ENCODE measurements at regions not wholly inside any gene's neighbourhood (a gene's known extent, or its start where the extent isn't known, plus 50 kb on each side); places are given as distances from the start of the nearest gene placed in this dataset.

GRCh38 chr13:74003374-74003773 lies 130.8 kb downstream of the KLF12 start:
- Mint-ChIP-seq H3K9me3 (ENCODE audit: unreplicated experiment) (no peaks in the 10 kb centered on the region), H3K4me1 (ENCODE audit: insufficient read depth, unreplicated experiment) (peaks cover 17% of the 10 kb centered on the region), H3K36me3 (ENCODE audit: insufficient read depth, unreplicated experiment) (no peaks in the 10 kb centered on the region), H3K27me3 (ENCODE audit: insufficient read depth, unreplicated experiment) (no peaks in the 10 kb centered on the region), H3K27ac (ENCODE audit: low read depth, unreplicated experiment) (no peak overlapping the region), H3K4me3 (ENCODE audit: unreplicated experiment) (no peak overlapping the region)
- intact Hi-C loops (cut with micrococcal nuclease) = no loop called here
- no peak for DNase-seq (ENCODE audit: unreplicated experiment)
- BruUV-seq (replicated peaks) = no TSS peak
- no peak for TF ChIP-seq CTCF (IDR thresholded peaks at IDR 0.05; ENCODE audit: unreplicated experiment)
- ChIA-PET CTCF (interaction anchor here (0.7 kb wide), 1 partner anchor 9 kb away, joined by 4 read pairs; no protein-coding TSS in a partner anchor), POLR2A (interaction anchor here (0.5 to 1.3 kb wide), 2 partner anchors 9 to 131 kb away, joined by 3 to 4 read pairs; no protein-coding TSS in a partner anchor)

DNA sequence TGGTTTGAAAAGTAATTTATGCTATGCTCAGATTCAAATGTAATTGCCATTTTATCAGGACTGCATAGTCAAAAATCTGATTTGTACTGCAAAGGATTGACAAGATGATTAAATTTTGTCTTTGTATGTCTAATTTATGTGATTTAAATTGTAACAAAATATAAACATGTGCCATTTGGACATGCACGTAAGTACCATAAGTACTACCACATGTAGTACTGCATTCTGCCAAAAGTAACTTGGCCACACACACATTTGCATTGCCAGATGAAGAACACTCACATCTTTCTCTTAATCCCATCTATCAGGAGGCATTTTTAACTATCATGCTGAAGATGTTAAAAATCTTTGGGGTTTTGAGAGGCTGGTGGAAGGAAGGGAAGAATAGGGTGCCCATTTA lies 133.3 kb downstream of the KLF12 start:
- intact Hi-C loops (cut with micrococcal nuclease) = no loop called here
- no peaks in the 10 kb centered on the region for H3K9me3 Mint-ChIP-seq (ENCODE audit: unreplicated experiment)
- no peak for DNase-seq (ENCODE audit: unreplicated experiment)
- H3K36me3 Mint-ChIP-seq (ENCODE audit: insufficient read depth, unreplicated experiment) = no peaks in the 10 kb centered on the region
- no peaks in the 10 kb centered on the region for H3K27me3 Mint-ChIP-seq (ENCODE audit: insufficient read depth, unreplicated experiment)
- no peak overlapping the region for H3K4me3 Mint-ChIP-seq (ENCODE audit: unreplicated experiment)
- H3K27ac Mint-ChIP-seq (ENCODE audit: low read depth, unreplicated experiment) = no peak overlapping the region
- BruUV-seq (replicated peaks) = no TSS peak
- TF ChIP-seq CTCF (IDR thresholded peaks at IDR 0.05; ENCODE audit: unreplicated experiment) = no peak
- ChIA-PET POLR2A (no interaction called here), CTCF (no interaction called here)
- H3K4me1 Mint-ChIP-seq (ENCODE audit: insufficient read depth, unreplicated experiment) = peaks cover 11% of the 10 kb centered on the region

- intact Hi-C loops (cut with micrococcal nuclease) = no loop called here
- POLR2A ChIA-PET = no interaction called here
- no peaks in the 10 kb centered on the region for H3K9me3 Mint-ChIP-seq (ENCODE audit: unreplicated experiment)
- H3K36me3 Mint-ChIP-seq (ENCODE audit: insufficient read depth, unreplicated experiment) = no peaks in the 10 kb centered on the region
- TF ChIP-seq CTCF (IDR thresholded peaks at IDR 0.05; ENCODE audit: unreplicated experiment) = no peak
- no peak for DNase-seq (ENCODE audit: unreplicated experiment)
- no peak overlapping the region for H3K27ac Mint-ChIP-seq (ENCODE audit: low read depth, unreplicated experiment)
- peaks cover 11% of the 10 kb centered on the region for H3K4me1 Mint-ChIP-seq (ENCODE audit: insufficient read depth, unreplicated experiment)
- no peaks in the 10 kb centered on the region for H3K27me3 Mint-ChIP-seq (ENCODE audit: insufficient read depth, unreplicated experiment)
- no peak overlapping the region for H3K4me3 Mint-ChIP-seq (ENCODE audit: unreplicated experiment)
- CTCF ChIA-PET = no interaction called here
- BruUV-seq (replicated peaks) = no TSS peak
Measured at GRCh38 chr13:73998631-73999030, 135.6 kb downstream of the KLF12 start.

- H3K36me3 Mint-ChIP-seq (ENCODE audit: insufficient read depth, unreplicated experiment) = no peaks in the 10 kb centered on the region
- TF ChIP-seq CTCF (IDR thresholded peaks at IDR 0.05; ENCODE audit: unreplicated experiment) = no peak
- no TSS peak for BruUV-seq (replicated peaks)
- no peak overlapping the region for H3K4me3 Mint-ChIP-seq (ENCODE audit: unreplicated experiment)
- no peak overlapping the region for H3K27ac Mint-ChIP-seq (ENCODE audit: low read depth, unreplicated experiment)
- H3K27me3 Mint-ChIP-seq (ENCODE audit: insufficient read depth, unreplicated experiment) = no peaks in the 10 kb centered on the region
- ChIA-PET POLR2A (no interaction called here), CTCF (interaction anchor here (0.6 kb wide), 1 partner anchor 33 kb away, joined by 3 read pairs; no protein-coding TSS in a partner anchor)
- intact Hi-C loops (cut with micrococcal nuclease) = no loop called here
- H3K9me3 Mint-ChIP-seq (ENCODE audit: unreplicated experiment) = no peaks in the 10 kb centered on the region
- H3K4me1 Mint-ChIP-seq (ENCODE audit: insufficient read depth, unreplicated experiment) = peaks cover 7% of the 10 kb centered on the region
- DNase-seq (ENCODE audit: unreplicated experiment) = no peak
Measured at GRCh38 chr13:73997964-73998363, 136.2 kb downstream of the KLF12 start.
